RWPE1 (cell line): ENCODE measurements at regions not wholly inside any gene's neighbourhood (a gene's known extent, or its start where the extent isn't known, plus 50 kb on each side); places are given as distances from the start of the nearest gene placed in this dataset.
"Not testable (repeated sequence)": the region's sequence is repeated elsewhere in the genome, so short reads cannot be mapped to it uniquely, and the experiment has no call there.

Experiments used
- CTCF ChIA-PET: fragments of 350-600 bp; sonication (Branson Sonifier 250); formaldehyde crosslinking; extraction: SDS; loops from one replicate; lab custom pipeline; 2021; lab: Yijun Ruan, JAX
- POLR2A ChIA-PET: fragments of 400-600 bp; formaldehyde crosslinking; extraction: SDS; loops from one replicate; lab custom pipeline; 2020; ENCODE audit warnings: antibody characterized with exemption; ENCODE audit not compliant: low non-redundant PET; lab: Yijun Ruan, JAX
- DNase-seq: peaks from one replicate; pipeline ENCODE4 v3.0.0; 2012; ENCODE audit warnings: low spot score
- H3K27ac ChIP-seq: fragments of 450-650 bp; 2 replicates; pipeline ENCODE4 v1.5.1; 2017
- CTCF ChIP-seq: fragments of 450-650 bp; conservative IDR thresholded peaks from 2 replicates; pipeline ENCODE4 v1.5.1; 2017; ENCODE audit warnings: low read depth, mild to moderate bottlenecking

GRCh38 chr5:18281947-18282581 is 647.8 kb downstream of the TAF11L14 start:
- ChIA-PET POLR2A (no interaction called here), CTCF (interaction anchor here (0.6 to 2.3 kb wide), 4 partner anchors 13 to 1066 kb away, joined by 3 to 15 read pairs (median 4); no protein-coding TSS in a partner anchor)
- peak; percentile 66 for DNase-seq

GRCh38 chr5:18285257-18285656 is 651.0 kb downstream of the TAF11L14 start:
- CTCF ChIA-PET, result no interaction called here
- POLR2A ChIA-PET, result no interaction called here

More at GRCh38 chr5:18281947-18282581, 647.8 kb downstream of the TAF11L14 start:
- peak; percentile 62 for TF ChIP-seq CTCF
- no peak overlapping the region for H3K27ac ChIP-seq

GRCh38 chr5:18292146-18292545 is 657.9 kb downstream of the TAF11L14 start:
- H3K27ac ChIP-seq, result no peak overlapping the region
- ChIA-PET POLR2A (no interaction called here), CTCF (interaction anchor here (0.7 kb wide), 1 partner anchor 1188 kb away, joined by 3 read pairs; no protein-coding TSS in a partner anchor)
- TF ChIP-seq CTCF, result no peak
- no peak for DNase-seq

More at GRCh38 chr5:18285257-18285656, 651.0 kb downstream of the TAF11L14 start:
- no peak overlapping the region for H3K27ac ChIP-seq
- TF ChIP-seq CTCF, result no peak
- no peak for DNase-seq

GRCh38 chr5:18295696-18296095 is 661.4 kb downstream of the TAF11L14 start:
- DNase-seq, POLR2A ChIA-PET, H3K27ac ChIP-seq, CTCF ChIA-PET: not testable (repeated sequence)

- no peak for TF ChIP-seq CTCF
- no peak for DNase-seq
- ChIA-PET CTCF (no interaction called here), POLR2A (no interaction called here)
- H3K27ac ChIP-seq, result no peak overlapping the region
Measured at GRCh38 chr5:18299166-18299565, 664.9 kb downstream of the TAF11L14 start.

- peak; percentile 91 for TF ChIP-seq CTCF
- CTCF ChIA-PET, result interaction anchor here (0.6 to 2.8 kb wide), 6 partner anchors 9 to 1850 kb away, joined by 3 to 28 read pairs (median 4); no protein-coding TSS in a partner anchor
- POLR2A ChIA-PET, result no interaction called here
- no peak overlapping the region for H3K27ac ChIP-seq
- DNase-seq, result peak; percentile 46
Measured at GRCh38 chr5:18305288-18305924, 671.1 kb downstream of the TAF11L14 start.

GRCh38 chr5:18311266-18311665 is 677.0 kb downstream of the TAF11L14 start:
- no peak for DNase-seq
- CTCF ChIA-PET, result no interaction called here
- no peak overlapping the region for H3K27ac ChIP-seq
- POLR2A ChIA-PET, result no interaction called here
- TF ChIP-seq CTCF, result no peak
